Retinal pigment epithelial cell (primary cell): ENCODE measurements at regions not wholly inside any gene's neighbourhood (a gene's known extent, or its start where the extent isn't known, plus 50 kb on each side); places are given as distances from the start of the nearest gene placed in this dataset.

Source experiments
- DNase-seq: peaks from one replicate; pipeline ENCODE4 v3.0.0-alpha.2; 2010; ENCODE audit warnings: low read depth
- H3K4me3 ChIP-seq: 2 replicates; pipeline ENCODE4 v1.5.1; 2011; ENCODE audit warnings: mild to moderate bottlenecking, low read length, control low read depth, moderate library complexity
- CTCF ChIP-seq: conservative IDR thresholded peaks from 2 replicates; pipeline ENCODE4 v1.5.1; 2011; ENCODE audit warnings: low read depth, low read length, control low read depth, inconsistent platforms

DNA sequence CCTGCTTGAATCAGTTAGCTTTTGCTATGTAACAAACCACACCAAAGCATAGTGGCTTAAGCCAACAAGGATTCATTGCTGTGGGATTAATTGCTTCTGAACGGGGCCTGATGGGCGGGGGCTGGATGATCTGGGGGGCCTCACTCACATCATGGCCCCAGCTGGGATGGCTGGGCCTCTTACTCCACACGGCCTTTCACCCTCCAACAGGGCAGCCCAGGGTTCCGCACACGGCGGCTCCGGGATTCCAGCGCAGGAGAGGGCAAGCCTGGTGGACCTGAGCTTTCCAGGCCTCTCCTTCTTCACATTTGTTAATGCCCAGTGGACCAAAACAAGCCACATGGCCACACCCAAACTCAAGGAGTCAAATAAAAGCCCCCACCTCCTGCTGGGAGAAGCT, 86.3 kb upstream of the PHLPP1 start:
- H3K4me3 ChIP-seq: no peak overlapping the region
- TF ChIP-seq CTCF: no peak
- no peak for DNase-seq

GRCh38 chr18:62631173-62631572, 84.2 kb upstream of the PHLPP1 start:
- TF ChIP-seq CTCF: no peak
- no peak for DNase-seq

GRCh38 chr18:62632788-62633455, 82.4 kb upstream of the PHLPP1 start:
- no peak for TF ChIP-seq CTCF
- DNase-seq: no peak
- H3K4me3 ChIP-seq: no peak overlapping the region

More at GRCh38 chr18:62631173-62631572, 84.2 kb upstream of the PHLPP1 start:
- H3K4me3 ChIP-seq: no peak overlapping the region

DNA sequence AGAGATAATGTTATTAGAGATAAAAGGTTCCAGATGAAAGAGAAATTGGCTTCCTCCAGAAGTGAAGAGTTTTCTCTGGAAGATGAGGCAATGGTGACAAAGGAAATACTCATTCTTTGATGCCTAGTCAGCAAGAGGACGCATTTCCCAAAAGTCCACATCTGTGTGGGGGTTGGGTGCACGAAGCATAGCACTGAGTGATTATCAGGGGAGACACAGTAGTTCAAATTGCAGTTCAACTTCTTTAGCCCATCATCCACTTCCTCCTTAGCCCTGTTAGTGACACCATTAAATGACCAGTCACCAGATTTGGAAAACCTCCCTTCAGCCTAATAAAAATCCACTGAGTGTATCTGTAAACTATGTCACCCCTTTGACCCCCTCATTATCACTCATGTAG, 80.9 kb upstream of the PHLPP1 start:
- no peak for DNase-seq
- H3K4me3 ChIP-seq: no peak overlapping the region
- no peak for TF ChIP-seq CTCF

- DNase-seq: peak; percentile 78
- no peak overlapping the region for H3K4me3 ChIP-seq
- no peak for TF ChIP-seq CTCF
Measured at GRCh38 chr18:62634979-62635630, 80.2 kb upstream of the PHLPP1 start.

- TF ChIP-seq CTCF: no peak
- DNase-seq: no peak
- H3K4me3 ChIP-seq: no peak overlapping the region
Measured at GRCh38 chr18:62637403-62637802, 77.9 kb upstream of the PHLPP1 start.
